ENCODE measurements at regions not wholly inside any gene's neighbourhood (a gene's known extent, or its start where the extent isn't known, plus 50 kb on each side); places are given as distances from the start of the nearest gene placed in this dataset.

DNA sequence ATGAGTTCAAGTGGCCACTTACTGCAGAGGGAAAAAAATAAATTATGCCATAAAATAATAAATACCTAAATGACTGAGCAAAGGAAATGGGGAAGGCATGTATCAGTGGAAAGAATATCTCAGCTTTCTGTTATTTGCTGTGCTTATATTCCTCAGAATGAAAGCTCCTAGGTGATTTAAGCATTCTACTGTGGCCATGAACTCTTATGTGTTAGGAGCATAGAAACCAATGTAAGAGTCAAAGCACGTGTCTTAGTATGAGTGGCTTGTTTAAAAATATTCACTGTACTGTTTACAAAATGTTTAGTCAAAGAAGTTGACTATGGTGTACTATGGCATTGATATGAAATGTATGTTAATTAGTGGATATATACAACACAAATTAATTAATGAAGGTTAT, 59.0 kb upstream of the RTL1 start (continued):
- no peak for TF ChIP-seq GFI1 (CRISPR knock-in tag; IDR thresholded peaks at IDR 0.05; ENCODE audit: borderline replicate concordance)

DNA sequence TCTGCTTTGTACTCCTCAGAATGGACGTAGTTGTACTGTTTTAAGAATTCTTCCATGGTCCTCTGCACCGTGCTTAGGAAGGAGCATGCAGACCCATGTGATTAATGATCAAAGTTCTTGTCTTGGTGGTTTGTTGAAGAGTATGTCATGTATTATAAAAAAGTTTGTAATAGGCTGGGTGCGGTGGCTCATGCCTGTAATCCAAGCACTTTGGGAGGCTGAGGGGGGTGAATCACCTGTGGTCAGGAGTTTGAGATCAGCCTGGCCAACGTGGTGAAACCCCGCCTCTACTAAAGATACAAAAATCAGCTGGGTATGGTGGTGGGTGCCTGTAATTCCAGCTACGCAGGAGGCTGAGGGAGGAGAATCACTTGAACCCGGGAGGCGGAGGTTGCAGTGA, 61.8 kb upstream of the RTL1 start:
- intact Hi-C loops (cut with micrococcal nuclease; ENCODE audit: unreplicated experiment), result no loop called here
- TF ChIP-seq ZNF879 (CRISPR knock-in tag; IDR thresholded peaks at IDR 0.05) (no peak), RBFOX2 (IDR thresholded peaks at IDR 0.05; ENCODE audit: low read depth, low read length) (no peak), ZNF230 (CRISPR knock-in tag; IDR thresholded peaks at IDR 0.05) (no peak)
- POLR2A ChIA-PET, result no interaction called here
- 23% methylated on average over 8 of the region's 8 CpGs for WGBS (ENCODE audit: low lambda C conversion rate)
- Histone ChIP-seq H3K4me3 (replicated peaks in 1 of 3; ENCODE audit: insufficient read depth in 1 of 3, low read depth in 2 of 3, low read length in 3 of 3) (no peak overlapping the region), H3K79me2 (ENCODE audit: insufficient read depth, low read length) (no peaks in the 10 kb centered on the region), H3K27ac (ENCODE audit: extremely low read length, insufficient read depth, low read length) (no peak overlapping the region), H3K9me3 (ENCODE audit: low read length) (no peaks in the 10 kb centered on the region), H2AFZ (ENCODE audit: low read length) (no peak overlapping the region), H3K4me2 (ENCODE audit: low read depth, low read length) (no peak overlapping the region), H3K36me3 (replicated peaks in 1 of 2; ENCODE audit: control insufficient read depth in 1 of 2, insufficient read depth in 2 of 2, low read length in 2 of 2) (no peaks in the 10 kb centered on the region), H3K9ac (ENCODE audit: insufficient read depth, low read depth, low read length) (no peak overlapping the region), H3K27me3 (ENCODE audit: control insufficient read depth in 1 of 2, insufficient read depth in 2 of 2, low read length in 2 of 2) (no peaks in the 10 kb centered on the region; a peak in 1 of 5 replicates), H4K20me1 (ENCODE audit: insufficient read depth, low read length) (no peaks in the 10 kb centered on the region), H3K4me1 (ENCODE audit: insufficient read depth, low read length) (no peaks in the 10 kb centered on the region)
- in situ Hi-C loops (cut with HindIII; ENCODE audit: extremely low pct_ligation_motif_present, low pct_unique_long_range_greater_than_20kb), result no loop called here
- ATAC-seq (no peak), FAIRE-seq (no peak), DNase-seq (ENCODE audit: low spot score) (no peak)
- BruUV-seq (replicated peaks), result no TSS peak
- CTCF ChIA-PET (ENCODE audit: low intra/inter-chr PET ratio, low total read pairs), result no interaction called here

DNA sequence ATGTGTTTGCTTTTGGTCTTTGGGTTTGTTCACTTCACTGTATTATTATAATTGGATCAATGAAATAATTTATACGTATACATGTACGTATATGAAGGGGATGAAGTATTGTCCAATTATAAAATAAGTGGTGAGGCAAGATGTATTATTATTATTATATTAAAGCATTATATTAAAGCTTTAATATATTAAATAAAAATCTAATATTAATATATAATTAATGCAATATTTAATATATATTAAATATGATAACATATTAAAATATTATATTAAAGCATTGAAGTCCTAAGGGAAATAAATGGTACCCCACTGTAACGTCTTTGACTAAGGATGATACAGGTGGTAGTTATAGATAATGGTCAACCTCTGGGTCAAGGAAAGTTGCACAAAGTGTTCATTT, 63.7 kb upstream of the RTL1 start:
- ChIA-PET POLR2A (no interaction called here), CTCF (ENCODE audit: low intra/inter-chr PET ratio, low total read pairs) (no interaction called here)
- Histone ChIP-seq H3K4me2 (ENCODE audit: low read depth, low read length) (no peak overlapping the region), H3K27me3 (ENCODE audit: control insufficient read depth in 1 of 2, insufficient read depth in 2 of 2, low read length in 2 of 2) (no peaks in the 10 kb centered on the region; a peak in 1 of 5 replicates), H3K9me3 (ENCODE audit: low read length) (no peaks in the 10 kb centered on the region), H3K4me1 (ENCODE audit: insufficient read depth, low read length) (no peaks in the 10 kb centered on the region), H3K9ac (ENCODE audit: insufficient read depth, low read depth, low read length) (no peak overlapping the region), H3K4me3 (replicated peaks in 1 of 3; ENCODE audit: insufficient read depth in 1 of 3, low read depth in 2 of 3, low read length in 3 of 3) (no peak overlapping the region), H4K20me1 (ENCODE audit: insufficient read depth, low read length) (no peaks in the 10 kb centered on the region), H3K79me2 (ENCODE audit: insufficient read depth, low read length) (no peaks in the 10 kb centered on the region), H3K36me3 (replicated peaks in 1 of 2; ENCODE audit: control insufficient read depth in 1 of 2, insufficient read depth in 2 of 2, low read length in 2 of 2) (no peaks in the 10 kb centered on the region), H2AFZ (ENCODE audit: low read length) (no peak overlapping the region), H3K27ac (ENCODE audit: extremely low read length, insufficient read depth, low read length) (no peak overlapping the region)
- DNase-seq (ENCODE audit: low spot score) (no peak), FAIRE-seq (no peak), ATAC-seq (no peak)
- intact Hi-C loops (cut with micrococcal nuclease; ENCODE audit: unreplicated experiment), result no loop called here
- in situ Hi-C loops (cut with HindIII; ENCODE audit: extremely low pct_ligation_motif_present, low pct_unique_long_range_greater_than_20kb), result no loop called here
- 3% methylated on average over 3 of the region's 3 CpGs for WGBS (ENCODE audit: low lambda C conversion rate)
- no TSS peak for BruUV-seq (replicated peaks)
- TF ChIP-seq KDM4B (CRISPR knock-in tag; IDR thresholded peaks at IDR 0.05), result no peak
- TF ChIP-seq, protein P1, sequence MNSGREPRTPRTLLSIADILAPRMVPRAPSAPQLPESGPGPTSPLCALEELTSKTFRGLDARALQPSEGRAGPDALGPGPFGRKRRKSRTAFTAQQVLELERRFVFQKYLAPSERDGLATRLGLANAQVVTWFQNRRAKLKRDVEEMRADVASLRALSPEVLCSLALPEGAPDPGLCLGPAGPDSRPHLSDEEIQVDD (CRISPR knock-in tag; IDR thresholded peaks at IDR 0.05; ENCODE audit: borderline replicate concordance), result no peak
- TF ChIP-seq ZNF138 (CRISPR knock-in tag; IDR thresholded peaks at IDR 0.05; ENCODE audit: low read depth), result no peak
- TF ChIP-seq, protein P2, sequence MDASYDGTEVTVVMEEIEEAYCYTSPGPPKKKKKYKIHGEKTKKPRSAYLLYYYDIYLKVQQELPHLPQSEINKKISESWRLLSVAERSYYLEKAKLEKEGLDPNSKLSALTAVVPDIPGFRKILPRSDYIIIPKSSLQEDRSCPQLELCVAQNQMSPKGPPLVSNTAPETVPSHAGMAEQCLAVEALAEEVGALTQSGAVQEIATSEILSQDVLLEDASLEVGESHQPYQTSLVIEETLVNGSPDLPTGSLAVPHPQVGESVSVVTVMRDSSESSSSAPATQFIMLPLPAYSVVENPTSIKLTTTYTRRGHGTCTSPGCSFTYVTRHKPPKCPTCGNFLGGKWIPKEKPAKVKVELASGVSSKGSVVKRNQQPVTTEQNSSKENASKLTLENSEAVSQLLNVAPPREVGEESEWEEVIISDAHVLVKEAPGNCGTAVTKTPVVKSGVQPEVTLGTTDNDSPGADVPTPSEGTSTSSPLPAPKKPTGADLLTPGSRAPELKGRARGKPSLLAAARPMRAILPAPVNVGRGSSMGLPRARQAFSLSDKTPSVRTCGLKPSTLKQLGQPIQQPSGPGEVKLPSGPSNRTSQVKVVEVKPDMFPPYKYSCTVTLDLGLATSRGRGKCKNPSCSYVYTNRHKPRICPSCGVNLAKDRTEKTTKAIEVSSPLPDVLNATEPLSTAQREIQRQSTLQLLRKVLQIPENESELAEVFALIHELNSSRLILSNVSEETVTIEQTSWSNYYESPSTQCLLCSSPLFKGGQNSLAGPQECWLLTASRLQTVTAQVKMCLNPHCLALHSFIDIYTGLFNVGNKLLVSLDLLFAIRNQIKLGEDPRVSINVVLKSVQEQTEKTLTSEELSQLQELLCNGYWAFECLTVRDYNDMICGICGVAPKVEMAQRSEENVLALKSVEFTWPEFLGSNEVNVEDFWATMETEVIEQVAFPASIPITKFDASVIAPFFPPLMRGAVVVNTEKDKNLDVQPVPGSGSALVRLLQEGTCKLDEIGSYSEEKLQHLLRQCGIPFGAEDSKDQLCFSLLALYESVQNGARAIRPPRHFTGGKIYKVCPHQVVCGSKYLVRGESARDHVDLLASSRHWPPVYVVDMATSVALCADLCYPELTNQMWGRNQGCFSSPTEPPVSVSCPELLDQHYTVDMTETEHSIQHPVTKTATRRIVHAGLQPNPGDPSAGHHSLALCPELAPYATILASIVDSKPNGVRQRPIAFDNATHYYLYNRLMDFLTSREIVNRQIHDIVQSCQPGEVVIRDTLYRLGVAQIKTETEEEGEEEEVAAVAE (CRISPR knock-in tag; IDR thresholded peaks at IDR 0.05; ENCODE audit: borderline replicate concordance), result no peak
- no peak for TF ChIP-seq XBP1 (CRISPR knock-in tag; IDR thresholded peaks at IDR 0.05)
- no peak for TF ChIP-seq ZFP1 (CRISPR knock-in tag; IDR thresholded peaks at IDR 0.05)
